RWPE2 (cell line): ENCODE measurements at regions not wholly inside any gene's neighbourhood (a gene's known extent, or its start where the extent isn't known, plus 50 kb on each side); places are given as distances from the start of the nearest gene placed in this dataset.

Experiments used
- ATAC-seq: fragments of 200-7000 bp; cut with Tn5 transposase; 3 replicates; pipeline ENCODE4 v1.9.1; 2021; ENCODE audit warnings: low read depth
- DNase-seq: peaks from one replicate; pipeline ENCODE4 v3.0.0-alpha.2; 2020; ENCODE audit warnings: low spot score
- H3K27ac ChIP-seq: fragments of 450-650 bp; 2 replicates; pipeline ENCODE4 v1.5.1; 2017; ENCODE audit warnings: mild to moderate bottlenecking; ENCODE audit not compliant: poor library complexity, severe bottlenecking
- H3K27me3 ChIP-seq: fragments of 250-450 bp; sonication (Bioruptor Pico); 2 replicates; pipeline ENCODE4 v1.5.1; 2021; ENCODE audit warnings: mild to moderate bottlenecking, moderate library complexity; ENCODE audit not compliant: insufficient read depth, poor library complexity, severe bottlenecking
- H3K36me3 ChIP-seq: fragments of 250-450 bp; sonication (Bioruptor Pico); 2 replicates; pipeline ENCODE4 v1.5.1; 2020; ENCODE audit warnings: low read depth, mild to moderate bottlenecking, moderate library complexity
- H3K4me1 ChIP-seq: fragments of 250-450 bp; sonication (Bioruptor Pico); 2 replicates; pipeline ENCODE4 v1.5.1; 2021; ENCODE audit warnings: mild to moderate bottlenecking, moderate library complexity; ENCODE audit not compliant: insufficient read depth, poor library complexity, severe bottlenecking
- H3K4me3 ChIP-seq: fragments of 250-450 bp; sonication (Bioruptor Pico); 2 replicates; pipeline ENCODE4 v1.5.1; 2021; ENCODE audit warnings: mild to moderate bottlenecking, moderate library complexity; ENCODE audit not compliant: severe bottlenecking
- H3K9me3 ChIP-seq: fragments of 250-450 bp; sonication (Bioruptor Pico); 2 replicates; pipeline ENCODE4 v1.5.1; 2021; ENCODE audit warnings: mild to moderate bottlenecking, moderate library complexity; ENCODE audit not compliant: severe bottlenecking
- TF ChIP-seq, protein P1 (sequence below): fragments of 450-650 bp; IDR thresholded peaks from one replicate; pipeline ENCODE4 v1.5.1; 2017; ENCODE audit warnings: mild to moderate bottlenecking, moderate library complexity; ENCODE audit not compliant: poor library complexity, severe bottlenecking

DNA sequence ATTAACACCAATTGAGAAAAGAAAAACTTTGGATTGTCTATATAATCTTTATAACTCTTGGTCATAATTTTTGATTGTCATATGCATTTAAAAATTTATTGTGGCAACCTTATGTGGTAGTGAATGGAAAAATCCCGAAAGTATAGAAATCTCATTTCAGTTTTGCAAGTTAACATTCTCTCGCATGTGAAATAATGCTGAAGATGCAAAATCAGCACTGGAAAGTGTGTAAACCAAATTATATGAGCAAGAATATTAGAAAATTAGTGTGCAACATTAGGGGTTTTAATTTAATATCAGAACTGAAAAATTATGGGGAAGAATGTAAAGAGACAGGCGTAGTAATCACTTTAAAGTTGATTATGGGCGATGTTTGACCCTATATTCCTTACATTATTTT is 1472.8 kb downstream of the PCDH7 start:
- no peak overlapping the region for H3K27ac ChIP-seq
- no peaks in the 10 kb centered on the region for H3K36me3 ChIP-seq
- no peaks in the 10 kb centered on the region for H3K27me3 ChIP-seq
- ATAC-seq (no peak), DNase-seq (no peak)
- no peaks in the 10 kb centered on the region for H3K4me1 ChIP-seq
- H3K9me3 ChIP-seq = no peaks in the 10 kb centered on the region
- TF ChIP-seq, protein P1, sequence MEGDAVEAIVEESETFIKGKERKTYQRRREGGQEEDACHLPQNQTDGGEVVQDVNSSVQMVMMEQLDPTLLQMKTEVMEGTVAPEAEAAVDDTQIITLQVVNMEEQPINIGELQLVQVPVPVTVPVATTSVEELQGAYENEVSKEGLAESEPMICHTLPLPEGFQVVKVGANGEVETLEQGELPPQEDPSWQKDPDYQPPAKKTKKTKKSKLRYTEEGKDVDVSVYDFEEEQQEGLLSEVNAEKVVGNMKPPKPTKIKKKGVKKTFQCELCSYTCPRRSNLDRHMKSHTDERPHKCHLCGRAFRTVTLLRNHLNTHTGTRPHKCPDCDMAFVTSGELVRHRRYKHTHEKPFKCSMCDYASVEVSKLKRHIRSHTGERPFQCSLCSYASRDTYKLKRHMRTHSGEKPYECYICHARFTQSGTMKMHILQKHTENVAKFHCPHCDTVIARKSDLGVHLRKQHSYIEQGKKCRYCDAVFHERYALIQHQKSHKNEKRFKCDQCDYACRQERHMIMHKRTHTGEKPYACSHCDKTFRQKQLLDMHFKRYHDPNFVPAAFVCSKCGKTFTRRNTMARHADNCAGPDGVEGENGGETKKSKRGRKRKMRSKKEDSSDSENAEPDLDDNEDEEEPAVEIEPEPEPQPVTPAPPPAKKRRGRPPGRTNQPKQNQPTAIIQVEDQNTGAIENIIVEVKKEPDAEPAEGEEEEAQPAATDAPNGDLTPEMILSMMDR = no peak
- H3K4me3 ChIP-seq = no peak overlapping the region

DNA sequence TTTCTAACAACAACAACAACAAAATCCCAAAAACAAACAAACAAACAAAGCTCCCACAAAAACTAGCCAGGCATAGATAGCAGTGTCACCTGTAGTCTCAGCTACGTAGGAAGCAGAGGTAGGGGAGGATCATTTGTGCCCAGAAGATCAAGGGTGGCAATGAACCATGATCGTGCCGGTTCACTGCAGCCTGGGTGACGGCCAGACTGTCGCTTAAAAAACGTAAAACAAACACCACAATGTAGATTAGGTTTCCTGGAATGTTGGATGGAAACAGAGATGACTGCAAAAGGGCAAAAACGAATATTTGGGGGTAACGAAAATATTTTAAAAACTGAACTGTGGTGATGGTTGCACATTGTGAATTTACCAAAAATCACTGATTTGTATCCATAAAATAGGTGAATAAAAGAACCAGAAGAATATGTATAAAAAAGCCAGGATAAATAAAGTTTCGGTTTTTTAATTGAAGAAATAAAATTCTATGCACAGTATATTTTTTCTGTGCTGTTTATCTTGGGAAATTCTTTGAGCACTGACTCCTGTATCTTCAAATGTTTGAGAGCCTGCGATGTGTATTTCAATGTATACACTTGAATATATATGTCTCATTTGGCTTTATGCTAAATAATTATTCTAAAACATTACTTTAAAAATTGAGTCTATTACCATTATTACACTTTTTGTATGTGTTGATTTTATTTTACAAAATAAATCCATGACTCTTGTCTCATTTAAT is 1477.0 kb downstream of the PCDH7 start:
- Histone ChIP-seq H3K9me3 (no peaks in the 10 kb centered on the region), H3K36me3 (no peaks in the 10 kb centered on the region), H3K27ac (no peak overlapping the region), H3K27me3 (no peaks in the 10 kb centered on the region), H3K4me1 (no peaks in the 10 kb centered on the region), H3K4me3 (no peak overlapping the region)
- DNase-seq = no peak
- ATAC-seq = no peak
- TF ChIP-seq, protein P1 = no peak

DNA sequence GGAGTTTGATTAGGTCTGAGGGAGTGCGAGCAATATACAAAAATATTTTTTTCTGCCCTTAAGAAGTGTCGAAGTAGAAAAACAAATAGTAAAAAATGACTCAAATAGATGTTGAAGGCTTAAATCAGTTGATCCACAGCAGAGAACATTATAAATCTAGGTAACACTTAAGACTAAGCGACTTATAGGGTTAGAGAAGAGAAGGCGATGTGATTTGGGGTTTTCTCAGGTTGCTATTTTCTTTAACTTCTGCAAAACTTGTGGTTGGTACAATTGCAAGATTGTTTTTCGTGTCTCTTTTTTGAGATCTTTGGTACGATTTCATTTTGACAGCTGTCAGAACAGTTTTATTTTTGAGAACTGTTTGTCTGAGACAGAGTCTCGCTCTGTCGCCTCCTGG is 1479.5 kb downstream of the PCDH7 start:
- TF ChIP-seq, protein P1 = no peak
- no peak overlapping the region for H3K27ac ChIP-seq
- H3K4me1 ChIP-seq = no peaks in the 10 kb centered on the region
- no peaks in the 10 kb centered on the region for H3K36me3 ChIP-seq
- H3K4me3 ChIP-seq = no peak overlapping the region
- DNase-seq (no peak), ATAC-seq (no peak)
- no peaks in the 10 kb centered on the region for H3K27me3 ChIP-seq
- H3K9me3 ChIP-seq = no peaks in the 10 kb centered on the region

DNA sequence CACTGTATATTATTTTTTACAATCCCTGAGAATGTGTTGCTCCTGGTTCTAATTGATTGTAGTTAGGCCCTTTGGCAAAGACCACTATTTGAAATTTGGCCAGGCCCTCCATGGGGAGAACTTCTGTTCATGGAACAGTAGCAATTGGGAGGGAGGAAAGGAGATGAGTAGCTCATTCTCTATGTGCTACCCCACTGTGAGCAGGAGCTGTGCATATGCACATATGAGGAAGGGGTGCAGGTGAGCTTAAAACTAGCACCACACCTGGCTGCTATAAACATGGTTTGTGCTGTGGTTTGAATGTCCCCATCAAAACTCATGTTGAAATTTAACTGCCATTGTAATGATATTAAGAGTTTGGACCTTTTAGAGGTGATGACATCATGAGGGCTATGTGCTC is 1483.2 kb downstream of the PCDH7 start:
- H3K27ac ChIP-seq = no peak overlapping the region
- DNase-seq (no peak), ATAC-seq (no peak)
- H3K4me1 ChIP-seq = no peaks in the 10 kb centered on the region
- TF ChIP-seq, protein P1 = no peak
- no peaks in the 10 kb centered on the region for H3K9me3 ChIP-seq
- H3K4me3 ChIP-seq = no peak overlapping the region
- no peaks in the 10 kb centered on the region for H3K36me3 ChIP-seq
- no peaks in the 10 kb centered on the region for H3K27me3 ChIP-seq

DNA sequence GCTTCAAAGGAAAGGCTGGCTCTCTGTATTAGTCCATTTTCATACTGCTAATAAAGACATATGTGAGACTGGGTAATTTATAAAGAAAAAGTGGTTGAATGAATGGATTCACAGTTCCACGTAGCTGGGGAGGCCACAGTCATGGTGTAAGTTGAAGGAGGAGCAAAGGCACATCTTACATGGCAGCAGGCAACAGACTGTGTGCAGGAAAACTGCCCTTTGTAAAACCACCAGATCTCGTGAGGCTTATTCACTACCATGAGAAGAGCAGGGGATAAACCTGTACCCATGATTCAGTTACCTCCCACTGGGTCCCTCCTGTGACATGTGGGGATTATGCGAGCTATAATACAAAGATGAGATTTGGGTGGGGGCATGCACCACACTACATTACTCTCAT is 1486.6 kb downstream of the PCDH7 start:
- DNase-seq (no peak), ATAC-seq (no peak)
- H3K27ac ChIP-seq = no peak overlapping the region
- no peaks in the 10 kb centered on the region for H3K9me3 ChIP-seq
- no peaks in the 10 kb centered on the region for H3K4me1 ChIP-seq
- no peak overlapping the region for H3K4me3 ChIP-seq
- H3K27me3 ChIP-seq = no peaks in the 10 kb centered on the region
- H3K36me3 ChIP-seq = no peaks in the 10 kb centered on the region
- TF ChIP-seq, protein P1 = no peak
